H1 (cell line): ENCODE measurements at regions not wholly inside any gene's neighbourhood (a gene's known extent, or its start where the extent isn't known, plus 50 kb on each side); places are given as distances from the start of the nearest gene placed in this dataset.

ENCODE experiments used
- CTCF ChIA-PET: fragments of 300-600 bp; sonication (Branson Sonifier 250); formaldehyde crosslinking; loops from one replicate; lab custom pipeline; 2021; ENCODE audit not compliant: partially characterized antibody; lab: Charles Lee
- POLR2A ChIA-PET: fragments of 300-600 bp; sonication (Branson Sonifier 250); formaldehyde crosslinking; loops from one replicate; lab custom pipeline; 2021; ENCODE audit warnings: inconsistent platforms; ENCODE audit not compliant: partially characterized antibody; lab: Charles Lee
- DNase-seq, 2 experiments: peaks; one replicate each; pipeline versions ENCODE4 v3.0.0 to v3.0.0-alpha.2; 2010 to 2022; ENCODE audit warnings: low spot score in 2 of 2, low read depth in 1 of 2, mixed read lengths in 1 of 2
- FAIRE-seq: peaks from 2 replicates; lab custom pipeline; 2011; peaks lifted over from hg19 to GRCh38; lab: Jason Lieb, UNC
- H2AFZ ChIP-seq: 2 replicates; pipeline ENCODE4 v1.8.1; 2012; ENCODE audit warnings: low read length, inconsistent platforms
- H2AK5ac ChIP-seq: 2 replicates; pipeline ENCODE4 v1.6.1; 2013; ENCODE audit warnings: low read depth, low read length
- H2BK120ac ChIP-seq: replicated peaks from 2 replicates; pipeline ENCODE3; 2013; ENCODE audit warnings: low read depth, low read length, inconsistent platforms
- H2BK12ac ChIP-seq: 2 replicates; pipeline ENCODE4 v1.6.1; 2013; ENCODE audit warnings: low read depth, low read length
- H2BK15ac ChIP-seq: 2 replicates; pipeline ENCODE4 v1.6.1; 2013; ENCODE audit warnings: low read length
- H2BK20ac ChIP-seq: 2 replicates; pipeline ENCODE4 v1.6.1; 2013; ENCODE audit warnings: low read length
- H2BK5ac ChIP-seq: 2 replicates; pipeline ENCODE4 v1.6.1; 2013; ENCODE audit warnings: low read depth, low read length
- H3K14ac ChIP-seq: 2 replicates; pipeline ENCODE4 v1.6.1; 2013; ENCODE audit warnings: inconsistent platforms; ENCODE audit not compliant: insufficient read length
- H3K18ac ChIP-seq: 2 replicates; pipeline ENCODE4 v1.6.1; 2013; ENCODE audit warnings: low read length; ENCODE audit errors: extremely low read depth
- H3K23ac ChIP-seq: 2 replicates; pipeline ENCODE4 v1.6.1; 2013; ENCODE audit warnings: inconsistent platforms; ENCODE audit not compliant: insufficient read length
- H3K23me2 ChIP-seq: 2 replicates; pipeline ENCODE4 v1.6.1; 2013; ENCODE audit warnings: low read depth, low read length
- H3K27ac ChIP-seq: 2 replicates; pipeline ENCODE4 v1.6.1; 2011; ENCODE audit warnings: low read depth, low read length, inconsistent platforms
- H3K27me3 ChIP-seq, 4 experiments: replicated peaks in 1 of 4; 1 replicate in 1 of 4; 2 replicates in 3 of 4; pipeline versions ENCODE4 v1.6.1 to v1.8.1; 2011 to 2013; ENCODE audit warnings: low read length in 3 of 4, mild to moderate bottlenecking in 3 of 4, inconsistent platforms in 2 of 4, mixed read lengths in 2 of 4, moderate library complexity in 1 of 4; ENCODE audit not compliant: control insufficient read depth in 3 of 4, insufficient read depth in 3 of 4; ENCODE audit errors: extremely low read depth in 1 of 4
- H3K36me3 ChIP-seq, 4 experiments: 2 replicates each; pipeline versions ENCODE4 v1.6.1 to v1.8.1; 2011 to 2013; ENCODE audit warnings: mild to moderate bottlenecking in 4 of 4, low read length in 3 of 4, moderate library complexity in 2 of 4, control low read depth in 1 of 4, inconsistent platforms in 1 of 4; ENCODE audit not compliant: insufficient read depth in 4 of 4, control insufficient read depth in 2 of 4
- H3K4ac ChIP-seq: replicated peaks from 2 replicates; pipeline ENCODE3; 2013; ENCODE audit warnings: low read length, low read depth, mixed read lengths, inconsistent platforms; ENCODE audit not compliant: insufficient read length
- H3K4me1 ChIP-seq, 4 experiments: replicated peaks in 1 of 4; 1 replicate in 1 of 4; 2 replicates in 3 of 4; pipeline versions ENCODE4 v1.6.1 to v1.8.1; 2011 to 2013; ENCODE audit warnings: low read length in 3 of 4, inconsistent platforms in 2 of 4, mixed read lengths in 1 of 4; ENCODE audit not compliant: insufficient read depth in 4 of 4, control insufficient read depth in 3 of 4
- H3K4me2 ChIP-seq, 2 experiments: 2 replicates each; pipeline versions ENCODE4 v1.6.1 to v1.8.1; 2011 to 2013; ENCODE audit warnings: low read depth in 2 of 2, low read length in 2 of 2, control low read depth in 1 of 2, inconsistent platforms in 1 of 2, mild to moderate bottlenecking in 1 of 2; ENCODE audit not compliant: insufficient read depth in 1 of 2
- H3K4me3 ChIP-seq, 4 experiments: fragments of 200-600, 300-600 bp in 1 of 4; sonication (generic), shearing (Covaris generic), sonication (Bioruptor Twin) in 1 of 4; 2 replicates each; pipeline versions ENCODE4 v1.5.1 to v1.8.1; 2011 to 2016; ENCODE audit warnings: low read length in 4 of 4, low read depth in 3 of 4, control low read depth in 2 of 4, inconsistent platforms in 2 of 4, mild to moderate bottlenecking in 2 of 4, mixed read lengths in 1 of 4, moderate library complexity in 1 of 4; ENCODE audit not compliant: insufficient read depth in 2 of 4; ENCODE audit errors: extremely low read depth in 1 of 4
- H3K56ac ChIP-seq: replicated peaks from 2 replicates; pipeline ENCODE3; 2013; ENCODE audit warnings: low read depth, mild to moderate bottlenecking, mixed read lengths, low read length, inconsistent platforms; ENCODE audit not compliant: insufficient read length
- H3K79me1 ChIP-seq: 2 replicates; pipeline ENCODE4 v1.6.1; 2013; ENCODE audit warnings: low read depth, low read length, control low read depth
- H3K79me2 ChIP-seq, 2 experiments: 2 replicates each; pipeline versions ENCODE4 v1.6.1 to v1.8.1; 2012 to 2013; ENCODE audit warnings: low read length in 2 of 2, mild to moderate bottlenecking in 2 of 2, inconsistent platforms in 1 of 2; ENCODE audit not compliant: insufficient read depth in 2 of 2, control insufficient read depth in 1 of 2
- H3K9ac ChIP-seq, 4 experiments: replicated peaks in 1 of 4; 1 replicate in 1 of 4; 2 replicates in 3 of 4; pipeline versions ENCODE4 v1.6.1 to v1.8.1; 2011 to 2013; ENCODE audit warnings: low read depth in 3 of 4, low read length in 3 of 4, control low read depth in 2 of 4, mild to moderate bottlenecking in 2 of 4, moderate library complexity in 2 of 4, inconsistent platforms in 1 of 4; ENCODE audit errors: extremely low read depth in 1 of 4
- H3K9me3 ChIP-seq, 2 experiments: 2 replicates each; pipeline versions ENCODE4 v1.6.1 to v1.8.1; 2012 to 2013; ENCODE audit warnings: mild to moderate bottlenecking in 2 of 2, moderate library complexity in 2 of 2, control low read depth in 1 of 2, inconsistent platforms in 1 of 2, low read depth in 1 of 2, low read length in 1 of 2, mixed read lengths in 1 of 2; ENCODE audit not compliant: insufficient read depth in 2 of 2
- H4K20me1 ChIP-seq, 2 experiments: replicated peaks in 1 of 2; 2 replicates each; pipeline versions ENCODE3 to v1.8.1; 2011 to 2013; ENCODE audit warnings: inconsistent platforms in 2 of 2, low read length in 2 of 2, mild to moderate bottlenecking in 1 of 2; ENCODE audit not compliant: insufficient read depth in 2 of 2, control insufficient read depth in 1 of 2
- H4K5ac ChIP-seq: 2 replicates; pipeline ENCODE4 v1.6.1; 2013; ENCODE audit warnings: low read length, low read depth, mixed read lengths, inconsistent platforms; ENCODE audit not compliant: insufficient read length
- H4K8ac ChIP-seq: 2 replicates; pipeline ENCODE4 v1.8.0; 2013; ENCODE audit warnings: mild to moderate bottlenecking, moderate library complexity, low read length, inconsistent platforms; ENCODE audit not compliant: insufficient read depth; ENCODE audit errors: extremely low read depth
- H4K91ac ChIP-seq: replicated peaks from 2 replicates; pipeline ENCODE3; 2013; ENCODE audit warnings: low read length, mixed read lengths, inconsistent platforms; ENCODE audit not compliant: insufficient read length
- BCL11A ChIP-seq, 2 experiments: IDR thresholded peaks; one replicate each; pipeline ENCODE4 v1.6.1; 2011; ENCODE audit warnings: low read depth in 2 of 2, low read length in 2 of 2, mild to moderate bottlenecking in 2 of 2
- BRCA1 ChIP-seq: IDR thresholded peaks from 2 replicates; pipeline ENCODE4 v1.6.1; 2012; ENCODE audit warnings: low read depth, low read length, improper control_type of control experiment
- EP300 ChIP-seq, 2 experiments: IDR thresholded peaks; 1 replicate in 1 of 2; 2 replicates in 1 of 2; pipeline ENCODE4 v1.6.1; 2011 to 2012; ENCODE audit warnings: low read depth in 2 of 2, low read length in 2 of 2, mild to moderate bottlenecking in 2 of 2, borderline replicate concordance in 1 of 2, inconsistent platforms in 1 of 2, moderate library complexity in 1 of 2
- JUN ChIP-seq: IDR thresholded peaks from 2 replicates; pipeline ENCODE4 v1.6.1; 2011; ENCODE audit warnings: low read depth, mild to moderate bottlenecking, improper control_type of control experiment, low read length
- KDM4A ChIP-seq: IDR thresholded peaks from one replicate; pipeline ENCODE4 v1.7.1; 2012; ENCODE audit warnings: low read depth, mild to moderate bottlenecking, moderate library complexity, low read length, inconsistent platforms; ENCODE audit not compliant: severe bottlenecking
- NANOG ChIP-seq: IDR thresholded peaks from 2 replicates; pipeline ENCODE4 v1.6.1; 2011; ENCODE audit warnings: low read length, low read depth, mild to moderate bottlenecking, inconsistent platforms; ENCODE audit not compliant: insufficient read depth, poor library complexity, severe bottlenecking
- PHF8 ChIP-seq: fragments of 200-600 bp; sonication (generic); conservative IDR thresholded peaks from 2 replicates; pipeline ENCODE4 v1.7.1; 2012; ENCODE audit warnings: low read depth, mild to moderate bottlenecking, inconsistent platforms, low read length, moderate library complexity
- RNF2 ChIP-seq: fragments of 200-900, 300-1000 bp; sonication (generic); IDR thresholded peaks from 2 replicates; pipeline ENCODE4 v1.7.1; 2016; ENCODE audit warnings: borderline replicate concordance, low read depth, mild to moderate bottlenecking, antibody characterized with exemption, low read length; ENCODE audit not compliant: poor library complexity, severe bottlenecking; ENCODE audit errors: missing control alignments
- SIX5 ChIP-seq: IDR thresholded peaks from 2 replicates; pipeline ENCODE4 v1.6.1; 2011; ENCODE audit warnings: mild to moderate bottlenecking, low read depth, low read length
- SRF ChIP-seq: IDR thresholded peaks from 2 replicates; pipeline ENCODE4 v1.6.1; 2011; ENCODE audit warnings: mild to moderate bottlenecking, low read depth, low read length, moderate library complexity
- TAF7 ChIP-seq: optimal IDR thresholded peaks from 2 replicates; pipeline ENCODE3; 2011; ENCODE audit warnings: low read depth, mild to moderate bottlenecking, inconsistent platforms, low read length, moderate library complexity, borderline replicate concordance
- TEAD4 ChIP-seq: IDR thresholded peaks from 2 replicates; pipeline ENCODE4 v1.6.1; 2012; ENCODE audit warnings: low read depth, low read length, inconsistent platforms, mixed read lengths
- WGBS, 2 experiments: shearing (Covaris generic) in 1 of 2; methylation state at CpG; one replicate each; pipeline versions ENCODE4 v1.1.6 to v1.1.7; 2013 to 2015; ENCODE audit warnings: low lambda C conversion rate in 2 of 2, mixed read lengths in 2 of 2, inconsistent platforms in 1 of 2, low coverage in 1 of 2, missing lambda C conversion rate in 1 of 2; ENCODE audit not compliant: insufficient replicate concordance in 2 of 2, insufficient coverage in 1 of 2, insufficient read length in 1 of 2; ENCODE audit errors: extremely low coverage in 1 of 2, missing lambda C conversion rate in 1 of 2; 5-methylcytosine and 5-hydroxymethylcytosine counted together

DNA sequence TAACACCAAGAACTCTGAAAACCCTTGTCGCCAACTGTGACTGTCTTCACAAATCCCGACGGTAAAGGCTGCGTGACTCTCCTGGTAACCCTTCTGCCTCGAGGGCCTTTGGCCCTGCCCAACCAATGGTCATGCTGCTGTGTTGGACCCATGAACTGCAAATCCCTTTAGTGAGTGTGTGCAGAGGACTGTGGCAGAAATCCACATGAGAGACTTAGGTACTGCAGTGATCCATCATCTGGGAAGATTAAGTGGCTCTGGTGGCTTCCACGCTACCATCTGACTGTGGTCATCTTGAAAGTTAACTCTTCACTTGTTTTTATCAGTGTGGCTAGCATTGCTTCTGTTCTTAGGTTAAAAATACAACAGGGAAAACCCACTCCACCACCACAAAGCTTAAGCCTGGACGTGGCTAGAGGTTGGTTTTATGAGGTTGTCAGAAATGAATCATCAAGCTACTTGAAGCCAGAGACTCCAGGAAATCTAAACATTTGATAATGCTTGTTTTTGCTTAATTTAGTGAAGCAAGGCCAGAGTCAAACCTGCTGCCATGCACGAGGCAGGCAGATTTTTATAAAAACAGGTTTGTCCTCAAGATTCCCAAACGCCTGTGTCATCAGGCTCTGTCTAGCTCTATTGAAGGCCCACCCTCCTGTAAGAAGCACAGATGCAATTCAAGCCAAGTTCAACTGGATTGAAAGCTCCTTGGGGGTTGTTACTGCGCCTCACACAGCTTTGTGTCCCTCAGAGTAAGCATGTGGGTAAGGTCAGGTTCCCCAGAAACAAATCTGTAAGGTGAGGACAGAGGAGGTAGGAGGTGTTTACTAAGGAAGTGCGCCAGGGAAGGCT, 52.7 kb upstream of the ERCC6L2 start:
- H2BK20ac ChIP-seq: no peak overlapping the region
- no peak overlapping the region for H3K27ac ChIP-seq
- no peak overlapping the region for H2BK12ac ChIP-seq
- WGBS, 2 experiments: 82% methylated on average over 11 of the region's 11 CpGs; no CpG with 5 or more reads in 1 of the 2 experiments
- H3K79me2 ChIP-seq: no peaks in the 10 kb centered on the region
- H4K91ac ChIP-seq: no peak overlapping the region
- no peak overlapping the region for H3K56ac ChIP-seq
- no peak overlapping the region for H2AFZ ChIP-seq
- no peak overlapping the region for H3K18ac ChIP-seq
- no peaks in the 10 kb centered on the region; a peak in 1 of 7 replicates for H3K27me3 ChIP-seq
- no peaks in the 10 kb centered on the region for H3K36me3 ChIP-seq
- no peaks in the 10 kb centered on the region for H4K20me1 ChIP-seq
- H3K4ac ChIP-seq: no peak overlapping the region
- H4K8ac ChIP-seq: no peak overlapping the region
- H3K23ac ChIP-seq: no peak overlapping the region
- no peak overlapping the region for H3K4me2 ChIP-seq
- H3K79me1 ChIP-seq: no peaks in the 10 kb centered on the region
- H2BK15ac ChIP-seq: no peak overlapping the region
- H3K4me3 ChIP-seq: no peak overlapping the region
- no peak overlapping the region for H4K5ac ChIP-seq
- no peak overlapping the region for H2BK120ac ChIP-seq
- no peaks in the 10 kb centered on the region for H3K23me2 ChIP-seq
- ChIA-PET POLR2A (no interaction called here), CTCF (no interaction called here)
- H3K9ac ChIP-seq: no peak overlapping the region
- H2AK5ac ChIP-seq: no peak overlapping the region
- no peak overlapping the region for H2BK5ac ChIP-seq
- H3K14ac ChIP-seq: no peak overlapping the region
- H3K9me3 ChIP-seq: no peaks in the 10 kb centered on the region
- H3K4me1 ChIP-seq: peaks cover 0 to 3% (median 1%) of the 10 kb centered on the region in 4 experiments; a peak in 3 of 7 replicates
- DNase-seq (no peak), FAIRE-seq (no peak)
- TF ChIP-seq JUN (no peak), BRCA1 (no peak), PHF8 (no peak), SRF (no peak), RNF2 (no peak), EP300 (IDR thresholded peaks at IDR 0.05; ENCODE audit: borderline replicate concordance in 1 of 2, low read depth in 2 of 2, low read length in 2 of 2) (no peak), NANOG (no peak), SIX5 (no peak), TEAD4 (no peak), TAF7 (no peak), BCL11A (IDR thresholded peaks at IDR 0.05; ENCODE audit: low read depth in 2 of 2, low read length in 2 of 2) (no peak), KDM4A (no peak)
